Endothelial cell of umbilical vein (primary cell): ENCODE measurements at regions not wholly inside any gene's neighbourhood (a gene's known extent, or its start where the extent isn't known, plus 50 kb on each side); places are given as distances from the start of the nearest gene placed in this dataset.

ENCODE experiments used
- BruUV-seq: library from RNA; stranded (reverse); fragments of 400-500 nt; replicated peaks from 2 replicates; lab custom pipeline; 2021; lab: Mats Ljungman, UMichigan
- CTCF ChIA-PET: fragments of 300-600, 350-600 bp; sonication (Branson Sonifier 250); formaldehyde crosslinking; loops from one replicate; lab custom pipeline; 2021; ENCODE audit warnings: antibody characterized with exemption, inconsistent platforms; lab: Charles Lee
- POLR2A ChIA-PET: fragments of 300-600, 350-600 bp; sonication (Branson Sonifier 250); formaldehyde crosslinking; loops from one replicate; lab custom pipeline; 2021; ENCODE audit warnings: antibody characterized with exemption, inconsistent platforms; lab: Charles Lee
- DNase-seq: peaks from one replicate; pipeline ENCODE4 v3.0.0-alpha.2; 2011; ENCODE audit warnings: low read depth, low spot score
- FAIRE-seq: peaks from 2 replicates; lab custom pipeline; 2011; peaks lifted over from hg19 to GRCh38; lab: Jason Lieb, UNC
- H2AFZ ChIP-seq: 2 replicates; pipeline ENCODE4 v1.6.0; 2012; ENCODE audit warnings: low read depth, low read length, control low read depth, inconsistent platforms
- H3K27ac ChIP-seq: 2 replicates; pipeline ENCODE4 v1.5.1; 2011; ENCODE audit warnings: low read depth, mild to moderate bottlenecking, control low read depth, low read length, moderate library complexity; ENCODE audit not compliant: insufficient read depth
- H3K27me3 ChIP-seq, 2 experiments: 2 replicates each; pipeline versions ENCODE4 v1.6.0 to v1.6.1; 2011; ENCODE audit warnings: low read length in 2 of 2, mixed read lengths in 1 of 2; ENCODE audit not compliant: control insufficient read depth in 2 of 2, insufficient read depth in 2 of 2
- H3K36me3 ChIP-seq, 2 experiments: 2 replicates in 1 of 2; 3 replicates in 1 of 2; pipeline ENCODE4 v1.5.1; 2011; ENCODE audit warnings: low read length in 2 of 2, mild to moderate bottlenecking in 1 of 2, moderate library complexity in 1 of 2; ENCODE audit not compliant: control insufficient read depth in 2 of 2, insufficient read depth in 2 of 2; ENCODE audit errors: extremely low read depth in 1 of 2
- H3K4me1 ChIP-seq: 3 replicates; pipeline ENCODE4 v1.5.1; 2011; ENCODE audit warnings: mild to moderate bottlenecking, low read length; ENCODE audit not compliant: control insufficient read depth, insufficient read depth; ENCODE audit errors: extremely low read depth
- H3K4me2 ChIP-seq: 2 replicates; pipeline ENCODE4 v1.6.1; 2011; ENCODE audit warnings: low read length, control low read depth, mixed read lengths; ENCODE audit not compliant: insufficient read depth
- H3K4me3 ChIP-seq, 3 experiments: fragments of 200-600 bp in 1 of 3; sonication (generic), shearing (Covaris generic) in 1 of 3; replicated peaks in 1 of 3; 2 replicates each; pipeline ENCODE4 v1.5.1; 2011 to 2016; ENCODE audit warnings: control low read depth in 3 of 3, low read length in 3 of 3, mild to moderate bottlenecking in 2 of 3, inconsistent platforms in 1 of 3, low read depth in 1 of 3, moderate library complexity in 1 of 3; ENCODE audit not compliant: insufficient read depth in 1 of 3
- H3K79me2 ChIP-seq: 2 replicates; pipeline ENCODE4 v1.6.0; 2012; ENCODE audit warnings: low read length, inconsistent platforms; ENCODE audit not compliant: control insufficient read depth, insufficient read depth
- H3K9ac ChIP-seq: replicated peaks from 2 replicates; pipeline ENCODE3; 2011; ENCODE audit warnings: low read length, control low read depth; ENCODE audit not compliant: insufficient read depth; ENCODE audit errors: extremely low read depth
- H3K9me1 ChIP-seq: replicated peaks from 3 replicates; pipeline ENCODE4 v1.6.0; 2011; ENCODE audit warnings: mild to moderate bottlenecking, low read length; ENCODE audit not compliant: control insufficient read depth, insufficient read depth; ENCODE audit errors: extremely low read depth
- H3K9me3 ChIP-seq: replicated peaks from 2 replicates; pipeline ENCODE4 v1.5.1; 2012; ENCODE audit warnings: low read length, inconsistent platforms; ENCODE audit not compliant: control insufficient read depth, insufficient read depth
- H4K20me1 ChIP-seq: replicated peaks from 2 replicates; pipeline ENCODE3; 2011; ENCODE audit warnings: mild to moderate bottlenecking, low read length; ENCODE audit not compliant: control insufficient read depth, insufficient read depth; ENCODE audit errors: extremely low read depth
- CTCF ChIP-seq, 2 donors: IDR thresholded peaks; 1 replicate in 1 of 2; 2 replicates in 1 of 2; pipeline ENCODE4 v1.5.1; 2011; ENCODE audit warnings: low read length in 2 of 2, mild to moderate bottlenecking in 2 of 2, moderate library complexity in 2 of 2, control low read depth in 1 of 2, inconsistent platforms in 1 of 2, low read depth in 1 of 2; ENCODE audit not compliant: insufficient read depth in 1 of 2; ENCODE audit errors: extremely low read depth in 1 of 2
- EZH2 ChIP-seq: IDR thresholded peaks from 2 replicates; pipeline ENCODE4 v1.6.1; 2012; ENCODE audit warnings: borderline replicate concordance, low read depth, mild to moderate bottlenecking, moderate library complexity, low read length, inconsistent platforms; ENCODE audit not compliant: severe bottlenecking
- GATA2 ChIP-seq: IDR thresholded peaks from 2 replicates; pipeline ENCODE4 v1.7.0; 2011; ENCODE audit warnings: low read depth, mild to moderate bottlenecking, moderate library complexity, mixed read lengths, low read length; ENCODE audit not compliant: insufficient read length, insufficient read depth
- JUN ChIP-seq: IDR thresholded peaks from 2 replicates; pipeline ENCODE4 v1.6.1; 2011; ENCODE audit warnings: borderline replicate concordance, low read depth; ENCODE audit not compliant: insufficient read length, insufficient read depth
- POLR2A ChIP-seq: IDR thresholded peaks from 2 replicates; pipeline ENCODE4 v1.6.1; 2012; ENCODE audit warnings: low read depth, mild to moderate bottlenecking, control low read depth, low read length
- POLR2AphosphoS5 ChIP-seq: IDR thresholded peaks from 2 replicates; pipeline ENCODE4 v1.6.1; 2012; ENCODE audit warnings: low read depth, mild to moderate bottlenecking, control low read depth, low read length, moderate library complexity; ENCODE audit not compliant: insufficient read depth
- dilution Hi-C: fragments of 300-500 bp; cut with MboI; formaldehyde crosslinking; loops from one replicate; pipeline ENCODE4 v1.15.0; 2019; ENCODE audit warnings: low sequenced_read_pairs; ENCODE audit not compliant: extremely low pct_ligation_motif_present
- intact Hi-C: fragments of 100-400 bp; cut with micrococcal nuclease; formaldehyde crosslinking; loops from one replicate; pipeline ENCODE4 v1.10.0; 2022

- TF ChIP-seq EZH2 (no peak), GATA2 (no peak), POLR2A (no peak), JUN (no peak), CTCF (IDR thresholded peaks at IDR 0.05; ENCODE audit: extremely low read depth in 1 of 2, insufficient read depth in 1 of 2, low read depth in 1 of 2, low read length in 2 of 2) (no peak), POLR2AphosphoS5 (no peak)
- no peaks in the 10 kb centered on the region for H3K36me3 ChIP-seq
- no peak overlapping the region for H2AFZ ChIP-seq
- H3K9me3 ChIP-seq = no peaks in the 10 kb centered on the region
- no peaks in the 10 kb centered on the region for H3K27me3 ChIP-seq
- no peaks in the 10 kb centered on the region for H3K9me1 ChIP-seq
- BruUV-seq = no TSS peak
- H3K4me3 ChIP-seq = no peak overlapping the region
- intact Hi-C loops = no loop called here
- H3K4me2 ChIP-seq = no peak overlapping the region
- no peak overlapping the region for H3K27ac ChIP-seq
- H3K9ac ChIP-seq = no peak overlapping the region
- dilution Hi-C loops = no loop called here
- POLR2A ChIA-PET = no interaction called here
- FAIRE-seq (no peak), DNase-seq (no peak)
- H4K20me1 ChIP-seq = no peaks in the 10 kb centered on the region
- H3K79me2 ChIP-seq = no peaks in the 10 kb centered on the region
- CTCF ChIA-PET = no interaction called here
- no peaks in the 10 kb centered on the region for H3K4me1 ChIP-seq
Measured at GRCh38 chr1:70915258-70916033, 132.2 kb downstream of the PTGER3 start.
